GM18868 (cell line): ENCODE measurements at regions not wholly inside any gene's neighbourhood (a gene's known extent, or its start where the extent isn't known, plus 50 kb on each side); places are given as distances from the start of the nearest gene placed in this dataset.

ENCODE experiments used
- ATAC-seq: cut with Tn5 transposase; IDR thresholded peaks from one replicate; pipeline ENCODE4 v1.9.1; 2021; ENCODE audit warnings: mild to moderate bottlenecking, moderate library complexity; ENCODE audit not compliant: unreplicated experiment

GRCh38 chr6:22925920-22926789, 356.8 kb downstream of the HDGFL1 start:
- no peak for ATAC-seq

DNA sequence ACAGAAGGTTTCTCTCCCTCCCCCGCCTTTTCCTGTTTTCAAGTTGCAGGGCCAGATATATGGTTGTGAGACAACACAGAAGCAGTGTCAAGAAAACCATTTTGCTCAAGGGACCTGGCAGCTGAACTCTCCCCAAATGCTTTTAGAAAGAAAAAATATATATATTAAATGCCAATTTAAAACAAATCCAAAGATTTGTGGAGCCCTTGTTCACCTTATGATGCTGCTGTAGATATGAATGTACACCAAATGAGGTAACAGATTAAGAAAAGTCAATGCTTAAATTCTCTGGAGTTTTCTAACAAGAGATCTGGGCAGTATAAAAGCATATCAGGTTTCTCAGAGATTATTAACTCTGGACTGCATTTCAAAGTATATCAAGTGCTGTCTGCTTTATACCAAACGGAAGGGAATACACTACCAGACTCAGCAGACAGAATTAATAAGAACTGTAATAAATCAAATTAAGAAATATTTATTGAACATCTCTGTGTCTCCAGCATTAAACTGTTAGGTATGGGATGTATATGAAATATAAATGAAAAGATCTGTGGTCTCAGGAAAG, 357.5 kb downstream of the HDGFL1 start:
- ATAC-seq = no peak

DNA sequence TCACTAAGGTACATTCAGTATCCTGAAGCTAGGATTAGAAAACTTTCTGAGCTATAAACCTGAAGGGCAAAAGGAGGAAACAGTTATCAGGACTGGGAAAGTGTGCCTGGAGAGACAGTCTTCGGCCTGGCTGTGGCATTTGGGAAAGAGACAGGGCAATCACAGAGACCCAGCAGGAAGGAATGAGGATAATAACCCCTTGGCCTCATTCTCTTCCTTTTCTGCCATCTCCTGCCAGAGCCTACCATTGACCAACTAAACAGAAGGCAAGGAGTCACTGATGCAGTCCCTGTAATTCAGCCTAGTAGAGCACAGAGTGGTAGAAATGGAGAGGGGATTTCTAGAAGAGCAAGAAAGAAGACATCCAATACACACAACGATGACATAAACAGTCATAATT, 359.4 kb downstream of the HDGFL1 start:
- ATAC-seq = peak; percentile 60

- ATAC-seq = peak; percentile 85
Observed at GRCh38 chr6:22929311-22929985, 360.1 kb downstream of the HDGFL1 start.

- no peak for ATAC-seq
Observed at GRCh38 chr6:22940581-22941290, 371.4 kb downstream of the HDGFL1 start.

DNA sequence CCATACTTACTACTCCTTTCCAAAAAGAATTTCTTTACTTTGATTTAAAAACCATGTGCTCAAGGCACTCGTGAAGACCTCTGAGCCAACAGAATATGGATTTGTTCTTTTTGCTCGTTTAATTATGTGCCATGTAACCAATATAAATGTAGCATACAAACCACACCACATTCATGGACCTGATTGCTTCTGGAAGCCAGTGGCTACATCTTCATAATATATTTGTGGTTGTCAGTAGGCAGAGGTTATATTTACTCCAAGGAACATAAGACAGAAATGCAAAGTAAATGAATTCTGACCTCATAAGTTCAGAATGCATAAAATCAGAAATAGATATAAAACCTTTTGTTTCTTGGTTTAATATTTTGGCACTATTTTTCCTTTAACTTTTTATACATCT, 373.0 kb downstream of the HDGFL1 start:
- ATAC-seq = no peak

- ATAC-seq = no peak
Observed at GRCh38 chr6:22943327-22943726, 374.0 kb downstream of the HDGFL1 start.

DNA sequence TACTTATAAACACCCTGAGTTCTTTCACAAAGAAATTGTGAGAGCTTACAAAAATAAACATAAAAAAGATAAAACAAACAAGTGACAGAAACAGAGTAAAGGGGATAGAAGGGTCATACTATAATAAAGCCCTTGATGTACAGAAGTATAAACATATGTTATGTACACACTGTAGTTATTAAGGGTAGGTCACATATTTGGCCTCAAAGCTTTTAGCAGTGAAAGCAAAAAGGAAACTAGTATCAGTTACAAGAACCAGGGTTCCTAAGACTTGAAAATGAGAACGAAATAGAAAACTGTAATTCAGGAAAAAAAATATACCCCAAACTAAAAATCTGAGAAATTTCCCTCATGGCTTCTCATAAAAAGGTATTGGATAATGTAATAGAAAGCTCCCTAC, 380.6 kb downstream of the HDGFL1 start:
- ATAC-seq = no peak

- ATAC-seq = no peak
Observed at GRCh38 chr6:22952097-22952496, 382.7 kb downstream of the HDGFL1 start.

GRCh38 chr6:22954749-22955385, 385.5 kb downstream of the HDGFL1 start:
- peak; percentile 65 for ATAC-seq

DNA sequence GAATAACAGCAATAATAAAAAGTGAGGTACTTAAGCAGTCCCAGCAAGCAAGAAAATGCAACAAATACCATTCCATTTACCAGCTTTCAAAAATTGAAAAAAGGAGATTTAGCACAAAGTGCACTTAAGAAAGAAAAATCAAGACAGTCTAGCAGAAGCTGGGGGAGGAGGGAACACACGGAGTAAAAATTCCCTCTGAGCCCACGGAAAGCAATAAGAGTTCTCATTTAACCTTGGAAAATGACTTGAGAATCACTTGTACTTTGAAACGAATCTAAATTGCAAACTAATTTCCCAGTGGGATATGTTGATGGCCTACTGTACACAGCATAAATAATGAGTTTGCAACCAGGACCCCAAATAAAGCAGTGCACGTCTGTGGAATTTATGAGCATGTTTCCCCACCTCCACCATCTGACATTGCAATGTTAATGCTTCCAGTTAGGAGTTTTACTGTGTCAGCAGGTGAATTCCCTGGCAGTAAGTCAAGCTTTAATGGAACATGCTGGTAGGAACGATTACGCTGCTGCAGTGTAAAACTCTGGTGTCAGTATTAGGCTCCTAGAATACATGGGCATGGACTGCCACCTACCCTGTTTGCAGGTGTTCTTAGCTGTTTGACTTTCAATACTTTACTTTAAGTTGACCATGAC, 386.8 kb downstream of the HDGFL1 start:
- ATAC-seq = no peak

- ATAC-seq = peak; percentile 53
Observed at GRCh38 chr6:22958677-22959076, 389.3 kb downstream of the HDGFL1 start.

- ATAC-seq = no peak
Observed at GRCh38 chr6:22959571-22959970, 390.2 kb downstream of the HDGFL1 start.

- no peak for ATAC-seq
Observed at GRCh38 chr6:22964334-22964733, 395.0 kb downstream of the HDGFL1 start.

GRCh38 chr6:22965889-22966288, 396.5 kb downstream of the HDGFL1 start:
- no peak for ATAC-seq

DNA sequence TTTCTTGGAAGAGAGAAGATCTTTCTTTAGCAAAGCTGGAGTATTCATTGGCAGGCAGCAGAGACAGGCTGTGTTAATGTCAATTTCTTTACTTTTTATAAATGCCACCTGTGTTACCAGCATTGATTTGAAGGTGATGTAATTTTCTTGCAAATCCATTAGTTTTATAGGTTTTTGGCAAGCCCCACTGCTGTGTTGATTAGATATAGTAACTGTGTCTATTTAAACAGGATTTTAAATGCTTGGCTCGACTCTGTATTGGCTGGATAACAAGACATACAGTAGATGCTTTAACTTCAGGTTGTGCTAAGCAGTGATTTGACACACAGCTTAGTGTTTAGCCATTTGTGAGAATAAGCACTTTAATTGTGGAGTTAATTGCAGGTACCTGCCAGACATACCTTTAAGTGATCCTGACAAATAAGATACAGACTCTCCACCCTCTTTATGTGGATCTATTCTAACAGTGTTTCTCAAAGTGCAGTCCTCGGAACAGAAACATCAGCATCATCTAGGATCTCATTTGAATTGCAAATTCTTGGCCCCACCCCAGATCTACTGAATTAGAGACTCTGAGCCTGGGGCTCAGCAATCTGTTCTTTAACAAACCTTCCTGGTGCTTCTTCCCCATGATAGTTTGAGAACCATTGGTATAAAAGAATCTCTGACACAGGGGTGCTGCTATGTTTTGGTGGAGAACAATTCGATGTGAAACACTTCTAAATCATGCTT, 397.5 kb downstream of the HDGFL1 start:
- no peak for ATAC-seq

GRCh38 chr6:22970004-22970403, 400.6 kb downstream of the HDGFL1 start:
- no peak for ATAC-seq

GRCh38 chr6:22972771-22973170, 403.4 kb downstream of the HDGFL1 start:
- no peak for ATAC-seq

DNA sequence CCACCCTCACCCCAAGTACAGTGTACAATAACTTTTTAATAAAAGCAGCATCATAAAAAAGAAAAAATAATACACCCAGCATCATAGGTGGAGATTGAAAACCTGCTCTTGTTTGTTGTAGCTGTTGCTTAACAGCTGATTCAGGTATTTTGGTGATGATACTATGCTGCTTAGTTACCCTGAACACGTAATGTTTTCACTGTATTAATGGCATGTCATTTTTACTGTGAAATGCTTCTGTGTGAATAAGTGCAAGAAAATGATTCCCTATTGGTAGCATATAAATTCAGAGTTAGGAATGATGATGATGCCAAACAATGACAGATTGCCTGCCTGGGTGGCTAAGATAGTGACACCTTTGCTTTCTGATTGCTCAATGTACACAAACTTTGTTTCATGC, 405.7 kb downstream of the HDGFL1 start:
- ATAC-seq = no peak

GRCh38 chr6:22980446-22980845, 411.1 kb downstream of the HDGFL1 start:
- ATAC-seq = no peak
